Central memory CD8-positive, alpha-beta T cell (primary cell): ENCODE measurements at regions not wholly inside any gene's neighbourhood (a gene's known extent, or its start where the extent isn't known, plus 50 kb on each side); places are given as distances from the start of the nearest gene placed in this dataset.
"Not testable (repeated sequence)": the region's sequence is repeated elsewhere in the genome, so short reads cannot be mapped to it uniquely, and the experiment has no call there.

ENCODE experiments used
- ATAC-seq: fragments of 150-1000 bp; cut with Tn5 transposase; replicated peaks from 2 replicates; pipeline ENCODE4 v1.10.0; 2022; ENCODE audit warnings: mild to moderate bottlenecking, moderate FRiP score, moderate number of reproducible peaks; ENCODE audit not compliant: poor library complexity, severe bottlenecking; ENCODE audit errors: extremely low read depth
- DNase-seq, 2 donors: peaks; one replicate each; pipeline ENCODE4 v3.0.0; 2021; ENCODE audit warnings: low spot score in 2 of 2
- H3K27ac Mint-ChIP-seq: one replicate; pipeline ENCODE4 v1.8.0; 2022; ENCODE audit warnings: low read depth, mild to moderate bottlenecking, moderate library complexity, mixed read lengths
- H3K27me3 Mint-ChIP-seq: one replicate; pipeline ENCODE4 v1.8.0; 2022; ENCODE audit warnings: mixed read lengths
- H3K36me3 Mint-ChIP-seq: one replicate; pipeline ENCODE4 v1.8.0; 2022; ENCODE audit warnings: mild to moderate bottlenecking, moderate library complexity, mixed read lengths; ENCODE audit not compliant: insufficient read depth
- H3K4me1 Mint-ChIP-seq: one replicate; pipeline ENCODE4 v1.8.0; 2022; ENCODE audit warnings: mixed read lengths
- H3K4me3 Mint-ChIP-seq: one replicate; pipeline ENCODE4 v1.8.0; 2022; ENCODE audit warnings: mild to moderate bottlenecking, moderate library complexity, mixed read lengths
- H3K9me3 Mint-ChIP-seq: one replicate; pipeline ENCODE4 v1.8.0; 2022; ENCODE audit warnings: mixed read lengths

- H3K9me3 Mint-ChIP-seq = peaks cover 6% of the 10 kb centered on the region
- H3K27me3 Mint-ChIP-seq = no peaks in the 10 kb centered on the region
- no peak overlapping the region for H3K4me3 Mint-ChIP-seq
- no peak for ATAC-seq
- no peak for DNase-seq
- H3K36me3 Mint-ChIP-seq = no peaks in the 10 kb centered on the region
- H3K4me1 Mint-ChIP-seq = no peaks in the 10 kb centered on the region
- H3K27ac Mint-ChIP-seq = no peak overlapping the region
Measured at GRCh38 chr5:97550818-97551217, 367.8 kb upstream of the RIOK2 start.

- Mint-ChIP-seq H3K27me3 (no peaks in the 10 kb centered on the region), H3K9me3 (no peaks in the 10 kb centered on the region), H3K36me3 (no peaks in the 10 kb centered on the region), H3K4me1 (no peaks in the 10 kb centered on the region), H3K4me3 (no peak overlapping the region), H3K27ac (no peak overlapping the region)
- no peak for ATAC-seq
- no peak for DNase-seq
Measured at GRCh38 chr5:97553604-97554452, 370.8 kb upstream of the RIOK2 start.

GRCh38 chr5:97554977-97555643 lies 372.1 kb upstream of the RIOK2 start:
- DNase-seq (no peak), ATAC-seq (no peak)
- Mint-ChIP-seq H3K4me3 (no peak overlapping the region), H3K36me3 (no peaks in the 10 kb centered on the region), H3K27me3 (no peaks in the 10 kb centered on the region), H3K9me3 (no peaks in the 10 kb centered on the region), H3K27ac (no peak overlapping the region), H3K4me1 (no peaks in the 10 kb centered on the region)

GRCh38 chr5:97555644-97555981 lies 372.6 kb upstream of the RIOK2 start:
- H3K27me3 Mint-ChIP-seq = no peaks in the 10 kb centered on the region
- ATAC-seq = no peak
- no peak overlapping the region for H3K4me3 Mint-ChIP-seq
- no peaks in the 10 kb centered on the region for H3K4me1 Mint-ChIP-seq
- no peaks in the 10 kb centered on the region for H3K9me3 Mint-ChIP-seq
- no peak overlapping the region for H3K27ac Mint-ChIP-seq
- H3K36me3 Mint-ChIP-seq = no peaks in the 10 kb centered on the region
- DNase-seq = no peak

- Mint-ChIP-seq H3K4me3 (no peak overlapping the region), H3K4me1 (no peaks in the 10 kb centered on the region), H3K27me3 (no peaks in the 10 kb centered on the region), H3K9me3 (peaks cover 6% of the 10 kb centered on the region), H3K27ac (no peak overlapping the region), H3K36me3 (no peaks in the 10 kb centered on the region)
- ATAC-seq (no peak), DNase-seq (no peak)
Measured at GRCh38 chr5:97559827-97560598, 377.0 kb upstream of the RIOK2 start.

- H3K4me1 Mint-ChIP-seq = no peaks in the 10 kb centered on the region
- no peaks in the 10 kb centered on the region for H3K27me3 Mint-ChIP-seq
- peaks cover 7% of the 10 kb centered on the region for H3K9me3 Mint-ChIP-seq
- no peak overlapping the region for H3K27ac Mint-ChIP-seq
- DNase-seq (no peak), ATAC-seq (no peak)
- H3K36me3 Mint-ChIP-seq = no peaks in the 10 kb centered on the region
- H3K4me3 Mint-ChIP-seq = no peak overlapping the region
Measured at GRCh38 chr5:97560599-97560993, 377.5 kb upstream of the RIOK2 start.

GRCh38 chr5:97563050-97563657 lies 380.1 kb upstream of the RIOK2 start:
- Mint-ChIP-seq H3K4me3 (no peak overlapping the region), H3K27me3 (no peaks in the 10 kb centered on the region), H3K36me3 (no peaks in the 10 kb centered on the region), H3K9me3 (peaks cover 11% of the 10 kb centered on the region), H3K4me1 (no peaks in the 10 kb centered on the region), H3K27ac (no peak overlapping the region)
- DNase-seq (no peak), ATAC-seq (no peak)

GRCh38 chr5:97568382-97568781 lies 385.3 kb upstream of the RIOK2 start:
- DNase-seq (no peak), ATAC-seq (no peak)
- H3K27ac Mint-ChIP-seq = no peak overlapping the region
- H3K9me3 Mint-ChIP-seq = peaks cover 20% of the 10 kb centered on the region
- no peak overlapping the region for H3K4me3 Mint-ChIP-seq
- H3K27me3 Mint-ChIP-seq = no peaks in the 10 kb centered on the region
- no peaks in the 10 kb centered on the region for H3K4me1 Mint-ChIP-seq
- no peaks in the 10 kb centered on the region for H3K36me3 Mint-ChIP-seq

- Mint-ChIP-seq H3K36me3 (no peaks in the 10 kb centered on the region), H3K4me3 (no peak overlapping the region), H3K27me3 (no peaks in the 10 kb centered on the region), H3K27ac (no peak overlapping the region), H3K4me1 (no peaks in the 10 kb centered on the region), H3K9me3 (peaks cover 23% of the 10 kb centered on the region)
- no peak for ATAC-seq
- no peak for DNase-seq
Measured at GRCh38 chr5:97570242-97570641, 387.2 kb upstream of the RIOK2 start.

GRCh38 chr5:97575322-97575721 lies 392.3 kb upstream of the RIOK2 start:
- Mint-ChIP-seq H3K36me3 (no peaks in the 10 kb centered on the region), H3K4me3 (no peak overlapping the region), H3K9me3 (peaks cover 16% of the 10 kb centered on the region), H3K27ac (no peak overlapping the region), H3K4me1 (no peaks in the 10 kb centered on the region), H3K27me3 (no peaks in the 10 kb centered on the region)
- ATAC-seq (no peak), DNase-seq (no peak)

GRCh38 chr5:97576956-97577355 lies 393.9 kb upstream of the RIOK2 start:
- peaks cover 8% of the 10 kb centered on the region for H3K9me3 Mint-ChIP-seq
- ATAC-seq (no peak), DNase-seq (no peak)
- H3K4me3 Mint-ChIP-seq = no peak overlapping the region
- no peaks in the 10 kb centered on the region for H3K4me1 Mint-ChIP-seq
- no peaks in the 10 kb centered on the region for H3K27me3 Mint-ChIP-seq
- no peak overlapping the region for H3K27ac Mint-ChIP-seq
- H3K36me3 Mint-ChIP-seq = no peaks in the 10 kb centered on the region

- not testable (repeated sequence) for H3K27ac Mint-ChIP-seq, DNase-seq, ATAC-seq, H3K36me3 Mint-ChIP-seq, H3K4me1 Mint-ChIP-seq, H3K4me3 Mint-ChIP-seq, H3K27me3 Mint-ChIP-seq, H3K9me3 Mint-ChIP-seq
Measured at GRCh38 chr5:97579977-97580376, 396.9 kb upstream of the RIOK2 start.
